ENCODE measurements at regions not wholly inside any gene's neighbourhood (a gene's known extent, or its start where the extent isn't known, plus 50 kb on each side); places are given as distances from the start of the nearest gene placed in this dataset.

DNA sequence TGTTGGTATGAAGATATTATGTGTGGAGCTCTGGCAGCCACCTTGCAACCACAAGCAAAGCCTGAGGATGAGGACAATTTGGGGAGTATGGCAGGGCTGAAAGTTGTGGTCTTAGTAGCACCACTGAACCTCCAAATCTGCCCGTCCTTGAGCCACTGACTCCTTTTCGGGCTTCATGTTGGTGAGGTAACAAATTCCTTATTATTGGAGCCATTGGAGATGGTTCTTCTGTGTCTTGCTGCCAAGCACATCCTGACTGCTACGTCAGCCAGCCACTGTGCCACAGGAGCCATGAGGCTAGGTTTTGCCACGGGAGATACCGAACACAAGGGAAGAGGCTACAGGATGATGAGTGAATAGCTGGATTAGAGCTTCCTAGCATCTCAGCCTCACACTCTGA, 201.6 kb downstream of the BMP7 start:
- TF ChIP-seq, protein P1, sequence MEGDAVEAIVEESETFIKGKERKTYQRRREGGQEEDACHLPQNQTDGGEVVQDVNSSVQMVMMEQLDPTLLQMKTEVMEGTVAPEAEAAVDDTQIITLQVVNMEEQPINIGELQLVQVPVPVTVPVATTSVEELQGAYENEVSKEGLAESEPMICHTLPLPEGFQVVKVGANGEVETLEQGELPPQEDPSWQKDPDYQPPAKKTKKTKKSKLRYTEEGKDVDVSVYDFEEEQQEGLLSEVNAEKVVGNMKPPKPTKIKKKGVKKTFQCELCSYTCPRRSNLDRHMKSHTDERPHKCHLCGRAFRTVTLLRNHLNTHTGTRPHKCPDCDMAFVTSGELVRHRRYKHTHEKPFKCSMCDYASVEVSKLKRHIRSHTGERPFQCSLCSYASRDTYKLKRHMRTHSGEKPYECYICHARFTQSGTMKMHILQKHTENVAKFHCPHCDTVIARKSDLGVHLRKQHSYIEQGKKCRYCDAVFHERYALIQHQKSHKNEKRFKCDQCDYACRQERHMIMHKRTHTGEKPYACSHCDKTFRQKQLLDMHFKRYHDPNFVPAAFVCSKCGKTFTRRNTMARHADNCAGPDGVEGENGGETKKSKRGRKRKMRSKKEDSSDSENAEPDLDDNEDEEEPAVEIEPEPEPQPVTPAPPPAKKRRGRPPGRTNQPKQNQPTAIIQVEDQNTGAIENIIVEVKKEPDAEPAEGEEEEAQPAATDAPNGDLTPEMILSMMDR (IDR thresholded peaks at IDR 0.05), result no peak
- no peak for TF ChIP-seq POLR2A (IDR thresholded peaks at IDR 0.05)
